Occipital lobe (tissue), 1 donor: ENCODE measurements at regions not wholly inside any gene's neighbourhood (a gene's known extent, or its start where the extent isn't known, plus 50 kb on each side); places are given as distances from the start of the nearest gene placed in this dataset.
"Not testable (repeated sequence)": the region's sequence is repeated elsewhere in the genome, so short reads cannot be mapped to it uniquely, and the experiment has no call there.

Experiments
- DNase-seq: peaks from one replicate; lab custom pipeline; 2025; lab: John Stamatoyannopoulos, UW

DNA sequence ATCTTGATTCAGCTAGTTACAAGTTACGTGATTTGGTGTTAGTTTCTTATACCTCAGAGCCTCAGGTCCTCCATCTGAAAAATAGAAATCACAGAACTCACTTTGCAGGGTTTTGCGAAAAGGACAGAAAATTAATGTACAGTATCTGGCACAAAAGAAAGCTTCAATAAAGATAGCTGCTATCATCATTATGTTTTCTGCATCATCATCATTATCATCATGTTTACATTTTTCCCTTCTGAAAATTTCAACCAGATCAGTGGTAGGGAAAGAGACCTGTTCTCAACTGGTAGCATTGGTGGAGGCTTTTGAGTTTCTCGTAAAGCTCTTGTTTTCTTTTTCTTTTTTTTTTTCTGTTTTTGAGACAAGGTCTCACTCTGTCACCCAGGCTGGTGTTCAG lies 174.7 kb upstream of the PBX1 start:
- no peak for DNase-seq

GRCh38 chr1:164417016-164417704 lies 141.8 kb upstream of the PBX1 start:
- no peak for DNase-seq

GRCh38 chr1:164423136-164423535 lies 135.8 kb upstream of the PBX1 start:
- DNase-seq: no peak

DNA sequence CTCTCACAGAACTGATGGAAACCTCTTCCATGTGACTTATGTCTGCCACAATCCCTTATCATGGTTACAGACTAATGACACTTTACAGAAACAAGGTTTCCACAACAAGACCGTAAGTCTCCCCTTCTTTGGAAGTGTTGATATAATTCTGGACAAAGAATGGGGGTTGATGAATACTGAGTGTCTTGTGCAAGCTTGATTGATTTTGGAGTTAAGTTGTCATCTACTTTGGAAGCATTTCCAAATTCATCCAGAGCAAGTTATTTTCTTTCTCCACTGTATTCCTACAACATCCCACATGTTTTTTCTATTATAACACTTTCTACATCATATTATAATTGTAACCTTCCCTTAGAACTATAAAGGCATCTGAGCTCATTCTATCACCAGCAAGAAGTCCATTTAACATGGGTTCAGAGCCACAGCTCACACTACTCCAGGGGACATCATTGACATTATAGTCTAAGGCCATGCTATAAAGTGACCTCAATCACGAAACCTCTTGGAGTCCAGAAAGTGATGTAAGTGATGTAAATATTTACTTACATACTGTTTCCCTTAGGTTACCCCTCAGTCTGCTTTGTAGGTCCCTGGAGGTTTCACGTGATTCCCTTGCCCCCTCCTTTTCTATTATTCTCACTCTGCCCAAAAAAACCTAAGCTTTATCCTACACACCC lies 125.7 kb upstream of the PBX1 start:
- no peak for DNase-seq

- DNase-seq: no peak
Measured at GRCh38 chr1:164433818-164434170, 125.2 kb upstream of the PBX1 start.

- DNase-seq: no peak
Measured at GRCh38 chr1:164440232-164440631, 118.8 kb upstream of the PBX1 start.

DNA sequence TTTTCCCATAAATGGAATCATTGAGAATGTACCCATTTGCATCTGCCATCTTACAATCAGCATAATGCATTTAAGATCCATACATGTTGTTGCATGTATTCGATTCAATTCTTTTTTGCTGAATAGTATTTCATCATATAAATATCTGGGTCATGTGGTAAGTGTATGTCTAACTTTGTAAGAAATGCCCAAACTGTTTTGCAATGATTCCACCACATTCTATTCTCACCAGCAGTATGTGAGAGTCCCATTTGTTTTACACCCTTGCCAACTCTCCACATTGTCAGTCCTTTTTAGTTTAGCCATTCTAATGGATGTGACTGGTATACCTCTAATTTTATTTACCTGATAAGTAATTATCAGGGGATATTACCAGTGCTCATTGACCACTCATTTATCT lies 115.8 kb upstream of the PBX1 start:
- DNase-seq: no peak

GRCh38 chr1:164443836-164444235 lies 115.1 kb upstream of the PBX1 start:
- no peak for DNase-seq

- DNase-seq: no peak
Measured at GRCh38 chr1:164446020-164446419, 113.0 kb upstream of the PBX1 start.

DNA sequence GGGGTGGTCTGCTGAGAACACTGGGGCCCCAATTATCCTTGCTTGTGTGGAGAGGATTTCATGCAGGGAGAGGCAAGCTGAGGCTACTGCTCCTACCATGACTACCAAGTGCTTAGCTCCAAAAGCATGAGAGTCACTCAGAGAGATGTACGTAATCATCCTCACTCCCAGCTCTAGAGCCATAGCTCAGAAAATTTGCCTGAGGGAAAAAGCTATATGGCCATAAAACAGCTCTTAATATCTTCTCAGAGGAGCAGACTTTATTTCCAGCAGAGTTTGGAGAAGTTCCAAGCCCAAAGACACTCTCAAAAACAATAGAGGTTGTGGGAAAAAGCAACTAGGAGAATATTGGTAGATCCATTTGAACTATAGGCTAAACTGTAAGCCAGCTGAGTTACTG lies 106.4 kb upstream of the PBX1 start:
- DNase-seq: no peak

DNA sequence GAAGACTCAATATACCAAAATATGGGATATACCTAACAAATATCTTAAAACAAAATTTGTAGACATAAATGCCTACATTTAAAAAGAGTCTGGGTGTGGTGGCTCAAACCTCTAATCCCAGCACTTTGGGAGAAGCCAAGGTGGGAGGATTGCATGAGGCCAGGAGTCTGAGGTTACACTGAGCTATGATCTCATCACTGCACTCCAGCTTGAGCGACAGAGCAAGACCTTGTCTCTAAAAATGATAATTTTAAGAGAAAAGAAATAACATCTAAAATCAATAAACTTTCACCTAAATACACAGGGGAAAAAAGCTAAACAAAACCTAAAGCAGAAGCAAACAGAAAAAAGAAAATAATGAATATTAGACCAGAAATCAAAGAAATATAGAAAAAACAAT lies 102.7 kb upstream of the PBX1 start:
- DNase-seq: no peak

- DNase-seq: not testable (repeated sequence)
Measured at GRCh38 chr1:164459176-164459575, 99.8 kb upstream of the PBX1 start.

DNA sequence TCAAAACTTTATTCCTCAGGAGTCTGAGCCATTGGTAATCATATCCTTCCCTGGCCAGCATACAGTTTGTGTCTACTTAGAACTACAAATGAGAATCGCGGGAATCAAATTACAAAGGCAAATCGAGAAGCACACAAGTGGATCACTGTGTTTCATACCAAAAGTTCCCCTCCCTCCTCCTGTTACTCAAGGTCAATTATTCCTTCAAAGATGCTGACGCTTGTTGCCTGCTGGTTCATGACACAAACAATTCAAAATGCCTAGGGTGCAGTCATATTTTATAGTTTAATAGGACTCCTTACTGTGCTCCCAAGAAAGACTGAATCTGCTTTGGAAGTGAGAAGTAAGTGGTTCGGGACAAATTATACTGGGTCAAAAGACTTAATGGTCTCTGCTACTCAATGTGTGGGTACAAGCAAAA lies 93.0 kb upstream of the PBX1 start:
- DNase-seq: no peak

DNA sequence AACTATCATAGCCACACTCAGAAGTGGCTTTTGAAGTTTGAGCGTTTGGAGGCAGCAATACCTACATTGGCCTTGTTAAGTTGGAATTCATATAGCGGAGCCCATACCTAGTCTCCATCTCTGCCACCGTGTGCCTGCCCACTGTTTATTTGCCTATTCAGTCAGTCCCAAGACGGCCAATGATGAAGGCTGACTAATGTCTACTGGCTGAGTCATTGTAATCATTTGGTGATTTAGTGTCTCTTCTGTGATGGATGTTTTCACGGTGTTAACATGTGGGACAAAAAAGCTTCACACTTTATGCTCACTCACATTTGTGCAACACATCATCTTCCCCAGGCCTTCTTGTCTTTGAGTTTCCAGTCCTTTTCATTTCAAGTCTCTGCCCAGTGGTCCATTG lies 92.6 kb upstream of the PBX1 start:
- no peak for DNase-seq

DNA sequence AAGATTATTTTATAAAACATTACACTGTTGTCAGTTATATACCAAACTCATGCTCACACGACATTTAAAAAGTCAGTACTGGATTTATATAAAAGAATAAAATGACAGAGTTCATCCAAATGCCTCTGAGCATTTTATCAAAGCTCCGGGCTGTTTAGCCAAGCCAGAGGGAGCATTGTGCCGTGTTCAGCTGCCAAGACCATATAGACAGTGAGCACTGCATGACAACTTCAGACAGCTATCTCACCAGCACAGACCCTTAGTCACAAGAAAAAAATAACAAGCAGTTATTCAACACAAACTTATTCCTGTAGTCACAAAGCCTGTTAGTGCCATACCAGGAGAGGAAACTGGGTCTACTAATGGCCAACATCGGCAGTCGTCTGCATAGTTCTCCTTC lies 88.0 kb upstream of the PBX1 start:
- DNase-seq: no peak

DNA sequence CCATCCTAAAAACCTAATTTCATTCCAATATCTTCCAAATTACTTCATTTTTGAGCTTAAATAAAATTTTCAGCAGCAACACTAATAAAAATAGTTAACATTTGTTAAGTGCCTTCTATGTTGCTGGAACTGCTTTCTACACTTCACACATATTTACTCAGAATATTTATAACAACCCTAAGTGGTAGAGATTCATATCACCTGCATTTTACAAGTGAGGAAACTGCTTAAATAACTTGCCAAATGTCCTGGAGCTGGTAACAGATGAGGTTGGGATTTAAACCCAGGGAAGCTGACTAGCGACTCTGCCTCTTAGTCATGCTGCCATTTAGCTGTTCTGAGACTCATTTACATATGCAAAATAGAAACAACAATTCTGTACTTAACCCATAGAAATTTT lies 86.1 kb upstream of the PBX1 start:
- DNase-seq: no peak

DNA sequence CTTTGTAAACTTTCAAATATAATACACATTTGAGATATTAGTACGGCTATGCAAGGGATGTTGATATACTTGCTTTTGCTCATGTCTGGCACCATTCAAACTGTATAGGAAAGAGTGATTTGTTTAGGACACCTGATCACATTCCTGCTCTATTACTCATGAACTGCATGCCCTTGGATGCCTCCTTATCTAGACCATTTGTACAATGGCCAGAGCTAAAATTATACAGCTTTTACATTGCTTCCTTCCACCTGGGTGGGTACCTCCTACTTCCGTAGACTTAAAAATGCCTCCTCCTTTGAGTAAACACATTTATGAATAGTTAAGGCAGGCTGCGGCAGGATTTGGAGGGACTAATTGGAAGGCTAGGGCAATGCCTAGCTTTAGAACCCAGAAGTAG lies 85.4 kb upstream of the PBX1 start:
- DNase-seq: no peak

GRCh38 chr1:164475834-164476233 lies 83.2 kb upstream of the PBX1 start:
- no peak for DNase-seq

DNA sequence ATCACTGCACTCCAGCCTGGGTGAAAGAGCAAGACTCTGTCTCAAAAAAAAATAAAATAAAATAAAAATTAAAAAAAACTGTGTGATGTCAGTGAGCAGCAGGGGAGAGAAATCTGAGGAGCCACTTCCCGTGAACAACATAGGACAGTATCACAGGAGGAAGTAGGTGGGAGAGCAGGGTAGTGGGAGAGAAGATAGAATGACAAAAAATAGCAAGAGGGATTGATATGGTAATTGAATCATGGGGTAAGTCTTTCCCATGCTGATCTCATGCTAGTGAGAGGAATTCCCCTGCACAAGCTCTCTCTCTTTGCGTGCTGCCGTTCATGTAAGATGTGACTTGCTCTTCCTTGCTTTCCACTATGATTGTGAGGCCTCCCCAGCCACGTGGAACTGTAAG lies 81.6 kb upstream of the PBX1 start:
- DNase-seq: no peak

- no peak for DNase-seq
Measured at GRCh38 chr1:164479242-164479641, 79.7 kb upstream of the PBX1 start.

DNA sequence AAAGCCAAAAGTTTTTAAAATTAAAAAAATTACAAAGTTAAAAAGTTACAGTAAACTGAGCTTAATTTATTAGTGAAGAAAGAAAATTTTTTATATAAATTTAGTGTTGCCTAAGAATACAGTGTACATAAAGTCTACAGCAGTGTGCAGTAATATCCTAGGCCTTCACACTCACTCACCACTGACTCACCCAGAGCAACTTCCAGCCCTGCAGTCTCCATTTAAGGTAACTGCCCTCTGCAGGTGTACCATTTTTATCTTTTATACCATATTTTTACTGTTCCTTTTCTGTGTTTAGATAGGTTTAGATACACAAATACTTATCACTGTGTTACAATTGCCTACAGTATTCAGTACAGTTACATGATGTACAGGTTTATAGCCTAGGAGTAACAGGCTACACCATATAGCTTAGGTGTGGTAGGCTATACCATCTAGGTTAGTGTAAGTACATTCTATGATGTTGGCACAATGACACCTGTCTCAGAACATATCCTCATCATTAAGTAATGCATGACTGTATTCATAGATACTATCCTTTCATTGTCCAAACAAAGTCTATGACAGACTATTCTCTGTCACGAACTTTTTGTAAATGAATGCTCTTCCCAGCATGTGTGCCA lies 78.6 kb upstream of the PBX1 start:
- DNase-seq: no peak

- DNase-seq: no peak
Measured at GRCh38 chr1:164495905-164496304, 63.1 kb upstream of the PBX1 start.

- DNase-seq: no peak
Measured at GRCh38 chr1:164498792-164499191, 60.2 kb upstream of the PBX1 start.
